ENCODE measurements at regions not wholly inside any gene's neighbourhood (a gene's known extent, or its start where the extent isn't known, plus 50 kb on each side); places are given as distances from the start of the nearest gene placed in this dataset.

DNA sequence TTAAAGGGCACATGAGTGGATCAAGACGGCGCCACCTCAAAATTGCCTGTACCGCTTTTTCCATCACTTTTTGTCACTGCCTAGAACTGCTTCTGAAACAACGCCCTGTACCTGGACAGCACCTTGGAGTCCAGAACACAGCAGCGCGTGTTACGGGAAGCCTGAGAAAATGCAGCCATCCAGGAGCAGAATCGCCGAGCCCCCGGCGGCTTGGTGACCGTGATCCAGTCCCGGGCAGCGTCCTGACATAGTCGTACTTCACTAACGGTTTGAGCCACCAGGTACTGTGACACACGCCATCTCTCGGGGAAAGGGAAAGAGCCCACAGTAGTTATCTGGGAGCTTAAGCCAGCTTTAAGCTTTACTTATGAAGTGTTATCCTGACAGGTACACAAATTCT lies 168.9 kb upstream of the SALL3 start:
- FAIRE-seq = no peak
- no peak for DNase-seq (ENCODE audit: low read depth, low spot score)

DNA sequence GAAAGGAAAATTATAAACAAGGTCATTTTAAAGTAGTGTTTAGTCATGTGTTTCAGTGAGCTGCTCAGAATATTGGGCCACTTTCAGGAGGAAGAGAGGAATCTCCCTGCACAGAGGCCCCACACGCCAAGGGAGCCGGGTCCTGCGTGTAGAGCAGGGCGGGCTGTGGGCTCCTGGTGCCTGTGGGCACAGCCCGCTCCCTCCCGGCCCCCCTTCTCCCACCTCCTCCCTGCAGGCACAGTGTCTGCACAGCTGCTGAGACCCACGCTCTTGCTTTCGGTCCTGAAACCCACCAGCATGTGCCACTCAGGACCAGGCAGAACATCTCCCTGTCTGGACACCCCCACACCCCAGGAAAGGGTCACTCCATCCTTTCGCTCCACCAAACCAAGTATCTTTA lies 167.6 kb upstream of the SALL3 start:
- no peaks in the 10 kb centered on the region for H3K27me3 ChIP-seq (ENCODE audit: control insufficient read depth, extremely low read depth, insufficient read depth, low read length)
- H3K4me2 ChIP-seq (ENCODE audit: control insufficient read depth, extremely low read depth, insufficient read depth, low read depth, low read length) = no peak overlapping the region
- DNase-seq (ENCODE audit: low read depth, low spot score) (no peak), FAIRE-seq (no peak)
- H4K20me1 ChIP-seq (ENCODE audit: control insufficient read depth, extremely low read depth, insufficient read depth, low read length) = no peaks in the 10 kb centered on the region
- no peaks in the 10 kb centered on the region for H3K4me1 ChIP-seq (ENCODE audit: control insufficient read depth, extremely low read depth, insufficient read depth, low read length)
- TF ChIP-seq, protein P1, sequence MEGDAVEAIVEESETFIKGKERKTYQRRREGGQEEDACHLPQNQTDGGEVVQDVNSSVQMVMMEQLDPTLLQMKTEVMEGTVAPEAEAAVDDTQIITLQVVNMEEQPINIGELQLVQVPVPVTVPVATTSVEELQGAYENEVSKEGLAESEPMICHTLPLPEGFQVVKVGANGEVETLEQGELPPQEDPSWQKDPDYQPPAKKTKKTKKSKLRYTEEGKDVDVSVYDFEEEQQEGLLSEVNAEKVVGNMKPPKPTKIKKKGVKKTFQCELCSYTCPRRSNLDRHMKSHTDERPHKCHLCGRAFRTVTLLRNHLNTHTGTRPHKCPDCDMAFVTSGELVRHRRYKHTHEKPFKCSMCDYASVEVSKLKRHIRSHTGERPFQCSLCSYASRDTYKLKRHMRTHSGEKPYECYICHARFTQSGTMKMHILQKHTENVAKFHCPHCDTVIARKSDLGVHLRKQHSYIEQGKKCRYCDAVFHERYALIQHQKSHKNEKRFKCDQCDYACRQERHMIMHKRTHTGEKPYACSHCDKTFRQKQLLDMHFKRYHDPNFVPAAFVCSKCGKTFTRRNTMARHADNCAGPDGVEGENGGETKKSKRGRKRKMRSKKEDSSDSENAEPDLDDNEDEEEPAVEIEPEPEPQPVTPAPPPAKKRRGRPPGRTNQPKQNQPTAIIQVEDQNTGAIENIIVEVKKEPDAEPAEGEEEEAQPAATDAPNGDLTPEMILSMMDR (optimal IDR thresholded peaks at IDR 0.05 in 1 of 3, IDR thresholded peaks at IDR 0.05 in 1 of 3, conservative IDR thresholded peaks at IDR 0.05 in 1 of 3; ENCODE audit: extremely low read depth in 1 of 3, insufficient read depth in 2 of 3, low read length in 3 of 3) = no peak
- TF ChIP-seq EZH2 (IDR thresholded peaks at IDR 0.05; ENCODE audit: low read length) = no peak
- no peaks in the 10 kb centered on the region for H3K79me2 ChIP-seq (ENCODE audit: control insufficient read depth, insufficient read depth, low read length)
- H3K36me3 ChIP-seq (ENCODE audit: control insufficient read depth in 2 of 2, extremely low read depth in 1 of 2, insufficient read depth in 2 of 2, low read length in 2 of 2) = no peaks in the 10 kb centered on the region
- no peaks in the 10 kb centered on the region for H3K9me1 ChIP-seq (ENCODE audit: control insufficient read depth, extremely low read depth, insufficient read depth, low read length)
- no peak overlapping the region for H3K27ac ChIP-seq (ENCODE audit: control insufficient read depth, insufficient read depth, low read length)
- peaks cover 13% of the 10 kb centered on the region for H3K9me3 ChIP-seq (ENCODE audit: control insufficient read depth, low read depth, low read length)
- dilution Hi-C loops (cut with MboI; ENCODE audit: extremely low pct_ligation_motif_present, low sequenced_read_pairs) = no loop called here
- H3K9ac ChIP-seq (ENCODE audit: control insufficient read depth, extremely low read depth, insufficient read depth, low read length) = no peak overlapping the region
- no peak overlapping the region for H3K4me3 ChIP-seq (ENCODE audit: control insufficient read depth in 2 of 3, extremely low read depth in 1 of 3, insufficient read depth in 2 of 3, low read depth in 1 of 3, low read length in 3 of 3)
- no peak overlapping the region for H2AFZ ChIP-seq (ENCODE audit: control insufficient read depth, low read length)

More for the DNA sequence above, 168.9 kb upstream of the SALL3 start:
- Histone ChIP-seq H3K4me1 (ENCODE audit: control insufficient read depth, extremely low read depth, insufficient read depth, low read length) (no peaks in the 10 kb centered on the region), H4K20me1 (ENCODE audit: control insufficient read depth, extremely low read depth, insufficient read depth, low read length) (no peaks in the 10 kb centered on the region), H3K36me3 (ENCODE audit: control insufficient read depth in 2 of 2, extremely low read depth in 1 of 2, insufficient read depth in 2 of 2, low read length in 2 of 2) (no peaks in the 10 kb centered on the region), H3K9me3 (ENCODE audit: control insufficient read depth, low read depth, low read length) (peaks cover 13% of the 10 kb centered on the region), H3K9me1 (ENCODE audit: control insufficient read depth, extremely low read depth, insufficient read depth, low read length) (no peaks in the 10 kb centered on the region), H3K9ac (ENCODE audit: control insufficient read depth, extremely low read depth, insufficient read depth, low read length) (no peak overlapping the region), H3K27ac (ENCODE audit: control insufficient read depth, insufficient read depth, low read length) (no peak overlapping the region), H3K27me3 (ENCODE audit: control insufficient read depth, extremely low read depth, insufficient read depth, low read length) (no peaks in the 10 kb centered on the region), H3K79me2 (ENCODE audit: control insufficient read depth, insufficient read depth, low read length) (no peaks in the 10 kb centered on the region), H3K4me3 (ENCODE audit: control insufficient read depth in 2 of 3, extremely low read depth in 1 of 3, insufficient read depth in 2 of 3, low read depth in 1 of 3, low read length in 3 of 3) (no peak overlapping the region), H2AFZ (ENCODE audit: control insufficient read depth, low read length) (no peak overlapping the region), H3K4me2 (ENCODE audit: control insufficient read depth, extremely low read depth, insufficient read depth, low read depth, low read length) (no peak overlapping the region)
- dilution Hi-C loops (cut with MboI; ENCODE audit: extremely low pct_ligation_motif_present, low sequenced_read_pairs) = no loop called here
- no peak for TF ChIP-seq EZH2 (IDR thresholded peaks at IDR 0.05; ENCODE audit: low read length)
- TF ChIP-seq, protein P1 (optimal IDR thresholded peaks at IDR 0.05 in 1 of 3, IDR thresholded peaks at IDR 0.05 in 1 of 3, conservative IDR thresholded peaks at IDR 0.05 in 1 of 3; ENCODE audit: extremely low read depth in 1 of 3, insufficient read depth in 2 of 3, low read length in 3 of 3) = no peak

Measured in keratinocyte (primary cell).